GM18951 (cell line): ENCODE measurements at regions not wholly inside any gene's neighbourhood (a gene's known extent, or its start where the extent isn't known, plus 50 kb on each side); places are given as distances from the start of the nearest gene placed in this dataset.

ENCODE experiments used
- POLR2A ChIP-seq: IDR thresholded peaks from 4 replicates; pipeline ENCODE4 v1.6.1; 2011; ENCODE audit warnings: mild to moderate bottlenecking; ENCODE audit not compliant: insufficient read length, insufficient read depth; ENCODE audit errors: extremely low read depth
- in situ Hi-C: fragments of 300-500 bp; cut with MboI; formaldehyde crosslinking; loops from one replicate; pipeline ENCODE4 v1.12.0; 2022; ENCODE audit warnings: low sequenced_read_pairs, mixed read lengths, inconsistent platforms; ENCODE audit not compliant: unreplicated experiment

DNA sequence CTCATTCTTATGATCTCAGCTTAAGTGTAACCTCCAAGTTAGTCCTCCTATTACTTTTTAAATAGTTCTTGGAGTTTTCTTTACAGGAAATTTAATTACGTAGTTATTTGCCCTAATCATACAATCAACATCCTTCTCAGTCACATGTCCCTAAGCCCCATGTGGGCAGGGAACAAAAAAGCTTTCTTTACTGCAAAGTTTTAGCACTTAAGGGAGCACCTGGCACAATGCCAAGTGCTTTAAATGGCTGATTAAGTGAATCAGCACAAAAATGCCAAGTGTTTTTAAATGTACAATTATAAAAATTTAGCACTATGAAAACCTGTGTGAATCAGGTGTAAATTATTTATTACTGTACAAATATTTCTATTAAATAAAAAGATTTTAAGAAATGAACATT lies 445.3 kb downstream of the C3orf38 start:
- in situ Hi-C loops, result no loop called here

DNA sequence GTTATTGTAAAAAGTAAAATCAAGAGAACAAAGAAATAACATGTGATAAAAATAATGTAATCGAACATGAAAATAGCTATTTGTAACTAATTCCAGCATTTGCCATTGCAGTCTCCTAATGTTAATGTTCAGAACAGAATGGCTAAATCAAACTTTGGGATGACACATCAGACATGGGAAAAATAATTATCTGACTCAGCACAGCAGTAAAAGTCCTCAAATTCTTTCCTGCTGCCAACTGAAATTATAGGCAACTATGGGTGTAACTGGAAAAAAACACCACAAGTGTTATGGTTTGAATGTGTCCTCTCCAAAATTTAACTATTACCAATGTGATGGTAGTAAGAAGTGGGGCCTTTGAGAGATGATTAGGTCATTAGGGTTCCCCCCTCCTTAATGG lies 446.7 kb downstream of the C3orf38 start:
- in situ Hi-C loops, result no loop called here
- TF ChIP-seq POLR2A, result no peak

More for the DNA sequence above, 445.3 kb downstream of the C3orf38 start:
- TF ChIP-seq POLR2A, result no peak

DNA sequence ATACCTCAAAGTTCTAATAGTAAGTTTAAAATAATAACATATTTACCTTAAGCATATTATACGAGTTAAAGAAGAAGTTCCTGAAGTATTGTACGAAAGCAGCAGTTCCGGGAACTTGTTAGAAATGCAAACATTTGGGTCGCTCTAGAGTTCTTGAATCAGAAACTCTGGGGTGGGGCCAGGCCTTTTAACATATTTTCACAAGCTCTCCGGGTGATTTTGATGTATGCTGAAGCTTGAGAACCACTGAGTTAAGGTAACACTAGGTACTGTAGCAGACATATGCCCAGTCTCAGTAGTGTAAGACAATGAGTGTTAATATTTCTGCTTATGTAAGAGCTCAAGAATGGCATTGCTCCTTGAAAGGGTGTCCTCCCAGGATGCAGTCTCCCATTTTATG lies 461.1 kb downstream of the C3orf38 start:
- TF ChIP-seq POLR2A, result no peak
- in situ Hi-C loops, result no loop called here

DNA sequence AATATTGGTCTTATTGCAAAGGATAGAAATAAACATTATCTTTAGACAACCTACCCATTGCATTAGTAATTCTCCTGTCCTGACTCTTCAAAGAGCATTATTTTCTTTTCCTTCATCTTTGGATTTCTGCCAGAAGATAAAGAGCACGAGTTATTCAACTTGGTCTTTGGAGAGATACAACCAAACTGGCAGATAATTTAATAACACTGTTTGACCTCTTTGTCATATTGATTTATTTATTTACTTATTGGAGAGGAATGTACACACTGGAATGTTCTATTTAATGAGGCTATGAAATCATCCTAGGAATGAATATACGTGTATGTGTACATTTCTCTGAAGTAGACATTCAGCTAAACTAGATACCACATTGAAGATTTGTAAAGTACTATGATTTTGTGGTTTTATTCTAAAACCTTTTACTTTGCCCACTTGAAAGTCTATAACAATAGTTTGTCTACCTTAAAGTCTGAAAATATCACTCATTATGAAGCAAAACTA lies 462.1 kb downstream of the C3orf38 start:
- in situ Hi-C loops, result no loop called here
- no peak for TF ChIP-seq POLR2A

DNA sequence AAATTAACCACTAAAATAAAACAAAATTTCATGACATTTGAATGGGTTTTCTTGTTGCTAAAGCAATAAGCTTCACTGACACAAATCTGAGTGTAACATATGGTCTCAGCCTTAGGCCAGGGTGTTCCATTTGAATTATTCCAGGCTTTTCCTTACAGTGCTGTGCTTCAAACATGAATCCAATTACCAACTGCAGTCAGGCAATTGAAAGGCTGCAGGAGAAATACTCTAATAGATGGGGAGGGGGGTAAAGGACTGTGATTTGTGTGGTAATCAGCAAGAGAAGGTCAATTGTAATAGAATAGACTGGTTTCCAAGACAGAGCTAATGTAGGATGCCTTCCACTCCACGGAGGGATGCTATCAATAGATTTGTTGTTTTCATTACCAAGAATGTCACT lies 466.7 kb downstream of the C3orf38 start:
- no peak for TF ChIP-seq POLR2A
- in situ Hi-C loops, result no loop called here

DNA sequence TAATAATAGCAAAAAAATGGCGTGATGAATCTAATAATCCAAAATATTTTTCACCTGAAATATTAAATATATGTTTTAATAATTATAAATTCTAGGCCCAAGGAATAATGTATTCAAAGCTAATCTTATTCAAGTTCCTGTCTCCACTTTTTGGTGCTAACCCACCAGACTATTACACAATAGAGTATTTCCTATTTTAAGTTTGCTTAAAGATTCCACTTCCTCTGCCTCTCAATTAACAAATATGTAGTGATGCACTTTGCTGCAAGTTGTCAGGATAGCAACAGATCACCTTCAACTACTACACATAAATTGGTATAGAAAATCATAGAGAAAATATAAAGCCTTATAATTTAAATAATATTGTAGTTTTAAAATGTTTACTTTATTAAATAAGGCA lies 467.5 kb downstream of the C3orf38 start:
- no peak for TF ChIP-seq POLR2A
- in situ Hi-C loops, result no loop called here

DNA sequence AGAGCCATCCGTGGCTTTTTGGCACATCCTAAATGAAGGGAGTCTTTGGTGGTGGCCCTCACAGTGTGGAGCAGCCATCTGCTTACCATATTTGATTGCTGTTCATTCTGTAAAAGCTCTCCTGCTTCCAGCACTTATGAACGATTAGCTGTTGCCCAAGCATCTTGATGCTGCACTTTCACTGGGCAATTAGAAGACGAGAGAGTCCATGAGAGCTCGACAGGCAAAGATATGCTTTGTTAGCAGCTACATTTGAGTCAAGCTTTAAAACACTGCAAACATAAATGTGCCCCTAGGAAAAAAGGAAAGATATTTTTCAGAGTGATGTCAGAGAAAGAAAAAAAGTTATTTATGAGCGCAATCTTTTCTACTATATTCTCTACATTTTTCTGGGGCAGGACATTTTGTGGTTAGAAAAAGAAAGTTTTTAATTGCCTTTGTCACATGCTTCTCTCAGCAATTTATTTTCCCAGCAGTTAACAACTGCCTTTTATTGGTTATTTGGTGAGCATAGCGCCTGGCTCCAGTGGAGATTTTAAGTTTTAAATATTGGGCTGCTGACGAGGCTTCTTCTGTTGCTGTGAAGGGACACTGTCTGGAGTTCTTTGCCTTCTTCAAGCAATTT lies 468.4 kb downstream of the C3orf38 start:
- in situ Hi-C loops, result no loop called here

DNA sequence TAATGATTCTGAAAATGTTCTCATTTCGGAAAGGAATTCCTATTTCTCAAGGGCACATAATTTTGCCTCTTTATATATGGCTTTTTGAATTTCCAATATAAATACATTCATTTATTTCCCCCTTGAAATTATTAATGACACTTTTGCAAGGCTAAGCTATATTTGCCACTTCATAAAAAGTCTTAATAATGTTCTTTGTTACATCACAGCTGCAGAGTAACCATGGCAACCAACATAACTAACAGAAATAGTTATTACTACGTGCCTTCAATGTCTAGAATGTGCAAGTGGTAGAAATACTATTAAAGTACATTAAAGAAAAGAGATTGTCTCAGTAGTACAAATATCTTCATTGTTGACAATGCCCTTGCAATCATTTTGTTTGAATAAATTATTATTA lies 471.8 kb downstream of the C3orf38 start:
- in situ Hi-C loops, result no loop called here

More for the DNA sequence above, 468.4 kb downstream of the C3orf38 start:
- TF ChIP-seq POLR2A, result no peak

DNA sequence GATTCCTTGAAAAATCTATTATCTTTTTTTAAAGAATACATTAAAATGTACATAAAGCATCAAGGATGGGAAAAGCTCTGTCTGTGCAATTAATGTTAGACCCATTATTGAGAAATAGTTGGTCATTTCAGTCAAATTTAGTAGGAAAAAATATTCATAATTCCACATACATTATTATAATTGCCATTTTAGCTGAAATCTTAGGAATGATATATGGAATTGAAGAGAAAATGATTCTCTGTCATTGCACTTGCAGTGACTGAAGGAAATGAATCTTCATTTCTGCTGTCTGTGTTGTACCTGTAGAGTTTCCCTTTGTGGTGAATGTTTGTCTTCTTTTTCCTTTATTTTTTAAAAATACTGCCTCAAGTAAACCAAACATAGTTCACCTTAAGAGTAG lies 473.9 kb downstream of the C3orf38 start:
- in situ Hi-C loops, result no loop called here
- TF ChIP-seq POLR2A, result no peak

More for the DNA sequence above, 471.8 kb downstream of the C3orf38 start:
- no peak for TF ChIP-seq POLR2A

DNA sequence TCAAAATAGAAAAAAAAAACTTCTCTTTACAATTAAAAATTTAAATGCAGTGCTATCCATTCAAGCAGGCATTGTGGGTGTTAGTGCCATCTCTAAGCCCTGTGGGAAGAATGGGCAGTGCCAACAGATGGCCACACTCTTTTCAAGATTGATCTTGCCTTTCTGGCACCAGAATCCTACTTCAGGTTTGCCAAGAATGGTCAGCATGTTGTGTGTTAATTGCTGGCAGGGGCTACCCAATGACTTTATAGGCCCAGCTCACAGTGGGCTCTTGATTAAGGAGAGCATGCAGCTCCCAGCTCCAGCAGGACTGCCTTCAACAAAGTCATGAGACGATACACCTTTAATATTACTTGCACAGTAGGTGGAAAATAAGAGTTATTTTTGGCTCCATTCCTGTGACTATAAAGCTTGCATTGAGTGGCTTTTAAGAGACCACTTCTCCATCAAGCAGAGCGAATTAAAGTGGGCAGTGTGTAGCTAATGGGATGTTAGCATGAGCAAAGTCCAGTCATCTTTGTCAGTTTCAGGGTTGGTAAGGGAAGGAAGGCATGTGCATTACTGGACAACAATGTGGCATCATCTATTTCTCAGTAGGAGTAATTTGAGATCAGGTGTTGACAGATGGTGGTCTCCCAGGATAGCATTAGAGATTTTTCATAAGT lies 476.8 kb downstream of the C3orf38 start:
- in situ Hi-C loops, result no loop called here
- no peak for TF ChIP-seq POLR2A

DNA sequence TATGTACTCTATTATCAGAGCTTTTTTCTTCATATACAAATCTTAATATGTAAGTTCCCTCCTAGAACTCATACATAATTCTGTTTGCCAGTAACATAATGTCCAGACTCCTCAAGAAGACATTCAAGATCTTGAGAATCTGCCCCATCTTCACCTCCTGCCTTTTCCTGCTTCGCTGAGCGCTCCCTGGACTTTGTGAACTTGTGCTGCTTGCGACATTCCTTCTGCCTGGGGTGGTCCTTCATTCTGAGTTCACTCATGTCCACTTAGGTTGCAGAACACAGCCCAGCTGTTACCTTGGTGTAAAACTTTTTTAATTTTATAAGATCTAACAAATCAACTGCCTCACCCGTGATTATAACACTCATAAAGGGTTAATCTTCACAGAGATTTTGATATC lies 478.5 kb upstream of the EPHA3 start:
- TF ChIP-seq POLR2A, result no peak
- in situ Hi-C loops, result no loop called here

DNA sequence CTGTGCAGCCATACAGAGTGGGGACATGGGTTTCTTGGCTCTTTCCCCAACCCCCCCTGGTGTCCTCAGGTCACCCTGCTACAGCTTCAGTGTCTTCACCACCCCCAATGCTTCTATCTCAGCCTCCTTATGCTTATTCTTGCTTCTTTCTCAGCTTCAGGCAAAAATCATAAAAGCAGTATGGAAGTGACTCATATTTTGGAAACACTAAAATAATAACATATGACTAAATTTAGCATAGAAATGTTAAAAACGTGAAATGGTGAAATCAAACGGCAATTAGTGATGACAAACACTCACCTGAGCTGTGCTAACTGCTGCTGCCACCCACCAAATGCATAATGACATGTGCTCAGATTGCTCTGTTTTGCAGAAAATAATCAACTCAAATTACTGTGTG lies 475.2 kb upstream of the EPHA3 start:
- in situ Hi-C loops, result no loop called here
- no peak for TF ChIP-seq POLR2A

DNA sequence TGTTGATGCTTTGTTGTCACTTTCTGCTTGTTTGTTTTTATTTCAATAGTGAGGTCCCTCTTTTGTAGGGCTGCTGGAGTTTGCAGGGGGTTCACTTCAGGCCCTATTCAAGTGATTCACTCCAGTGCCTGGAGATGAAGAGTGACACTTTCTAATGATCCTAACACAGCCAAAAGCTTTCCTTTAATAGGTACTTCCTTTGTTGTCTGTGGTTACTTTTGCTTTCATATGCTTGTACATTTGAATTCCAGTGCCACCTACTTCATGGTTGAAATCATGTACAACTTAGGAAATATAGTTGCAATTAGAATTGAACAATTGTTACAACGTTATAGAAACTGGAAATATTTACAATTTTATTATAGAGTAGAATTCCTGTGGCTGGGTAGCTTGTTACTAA lies 466.8 kb upstream of the EPHA3 start:
- no peak for TF ChIP-seq POLR2A
- in situ Hi-C loops, result no loop called here

DNA sequence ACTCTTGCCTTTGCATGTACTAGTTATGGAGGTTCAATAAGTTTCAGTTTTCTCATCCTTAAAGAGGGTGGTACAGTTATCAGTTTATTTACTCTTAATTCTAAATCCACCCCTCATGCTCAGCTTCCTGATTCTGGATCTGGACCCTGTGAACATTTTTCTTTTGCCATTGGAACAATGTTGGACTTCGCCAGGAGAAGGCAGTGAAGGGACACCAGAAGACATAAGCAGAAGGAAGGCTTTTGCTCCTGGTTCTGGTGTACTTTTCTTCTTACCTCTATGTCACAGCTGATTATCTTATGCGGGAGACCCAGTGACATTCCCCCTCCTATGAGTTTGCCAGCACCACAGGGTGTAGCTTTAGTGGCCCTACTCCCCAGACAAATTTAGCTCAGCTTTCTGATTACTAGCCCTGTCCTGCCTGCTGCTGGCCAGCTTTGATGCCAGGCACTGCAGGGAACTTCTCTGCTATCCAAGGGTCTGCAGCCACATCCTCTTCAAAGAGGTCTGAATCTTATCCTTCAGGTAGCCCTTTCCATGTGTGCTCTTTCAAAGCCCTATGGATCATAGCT lies 466.3 kb upstream of the EPHA3 start:
- TF ChIP-seq POLR2A, result no peak
- in situ Hi-C loops, result no loop called here
